Liver (tissue), 3 donors: ENCODE measurements at regions not wholly inside any gene's neighbourhood (a gene's known extent, or its start where the extent isn't known, plus 50 kb on each side); places are given as distances from the start of the nearest gene placed in this dataset.

Experiments
- MAX ChIP-seq: IDR thresholded peaks from 2 replicates; pipeline ENCODE4 v1.6.1; 2016; ENCODE audit warnings: antibody characterized with exemption
- RAD21 ChIP-seq, 2 donors: IDR thresholded peaks; 2 replicates each; pipeline ENCODE4 v1.6.1; 2016; ENCODE audit warnings: antibody characterized with exemption in 2 of 2, mild to moderate bottlenecking in 2 of 2
- RXRA ChIP-seq, 2 donors: IDR thresholded peaks; 2 replicates each; pipeline ENCODE4 v1.6.1; 2017 to 2018; ENCODE audit warnings: antibody characterized with exemption in 2 of 2, mild to moderate bottlenecking in 1 of 2
- SP1 ChIP-seq: IDR thresholded peaks from 2 replicates; pipeline ENCODE4 v1.6.1; 2018; ENCODE audit warnings: antibody characterized with exemption, mild to moderate bottlenecking
- TAF1 ChIP-seq: conservative IDR thresholded peaks from 2 replicates; pipeline ENCODE4 v1.6.1; 2016; ENCODE audit warnings: antibody characterized with exemption, mild to moderate bottlenecking
- TF ChIP-seq, protein P1 (sequence below): fragments of 150-350 bp; IDR thresholded peaks from 2 replicates; pipeline ENCODE4 v1.5.1; 2017; ENCODE audit warnings: improper control_type of control experiment, low read depth, low read length; ENCODE audit not compliant: missing input control
- TF ChIP-seq, protein P2 (sequence below): IDR thresholded peaks from 2 replicates; pipeline ENCODE4 v1.6.1; 2016; ENCODE audit warnings: antibody characterized with exemption, mild to moderate bottlenecking
- donor health status: healthy.
- donor health status: healthy.

DNA sequence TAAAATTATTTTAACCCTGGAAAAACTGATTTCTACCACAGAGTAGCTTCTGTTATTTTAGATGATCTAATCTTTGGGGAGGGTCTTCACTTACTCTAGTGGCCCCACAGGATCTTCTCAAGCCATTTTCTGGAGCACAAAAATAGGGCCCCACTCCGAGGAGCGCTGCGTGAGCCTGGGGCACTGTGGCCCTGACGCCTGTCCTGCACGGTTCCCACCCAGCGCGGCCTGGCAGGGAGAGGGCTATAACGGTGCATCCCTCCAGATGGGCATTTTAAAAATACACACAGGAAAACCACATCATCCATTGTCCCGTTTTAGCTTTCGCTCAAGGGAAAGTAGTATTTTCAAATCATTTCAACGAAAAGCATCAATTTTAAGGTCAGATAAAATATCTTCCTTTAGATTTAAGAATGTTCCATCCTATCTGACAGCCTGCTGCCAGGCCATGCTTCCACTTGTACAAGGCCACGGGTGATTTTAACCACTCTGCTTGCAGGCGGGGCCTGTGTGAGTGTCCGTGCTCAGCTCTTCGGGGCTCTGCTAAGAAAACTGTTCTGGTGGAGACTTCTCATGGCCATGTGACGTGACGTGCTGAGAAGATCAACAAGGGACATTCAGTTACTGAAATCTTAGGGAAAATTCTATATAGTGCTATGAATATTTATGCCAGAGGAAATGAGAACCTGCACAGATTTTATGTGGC lies 683.8 kb upstream of the SGCG start:
- TF ChIP-seq SP1 (no peak), RAD21 (IDR thresholded peaks at IDR 0.05) (no peak), MAX (no peak), TAF1 (no peak), RXRA (IDR thresholded peaks at IDR 0.05) (no peak)
- TF ChIP-seq, protein P1, sequence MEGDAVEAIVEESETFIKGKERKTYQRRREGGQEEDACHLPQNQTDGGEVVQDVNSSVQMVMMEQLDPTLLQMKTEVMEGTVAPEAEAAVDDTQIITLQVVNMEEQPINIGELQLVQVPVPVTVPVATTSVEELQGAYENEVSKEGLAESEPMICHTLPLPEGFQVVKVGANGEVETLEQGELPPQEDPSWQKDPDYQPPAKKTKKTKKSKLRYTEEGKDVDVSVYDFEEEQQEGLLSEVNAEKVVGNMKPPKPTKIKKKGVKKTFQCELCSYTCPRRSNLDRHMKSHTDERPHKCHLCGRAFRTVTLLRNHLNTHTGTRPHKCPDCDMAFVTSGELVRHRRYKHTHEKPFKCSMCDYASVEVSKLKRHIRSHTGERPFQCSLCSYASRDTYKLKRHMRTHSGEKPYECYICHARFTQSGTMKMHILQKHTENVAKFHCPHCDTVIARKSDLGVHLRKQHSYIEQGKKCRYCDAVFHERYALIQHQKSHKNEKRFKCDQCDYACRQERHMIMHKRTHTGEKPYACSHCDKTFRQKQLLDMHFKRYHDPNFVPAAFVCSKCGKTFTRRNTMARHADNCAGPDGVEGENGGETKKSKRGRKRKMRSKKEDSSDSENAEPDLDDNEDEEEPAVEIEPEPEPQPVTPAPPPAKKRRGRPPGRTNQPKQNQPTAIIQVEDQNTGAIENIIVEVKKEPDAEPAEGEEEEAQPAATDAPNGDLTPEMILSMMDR, result no peak
- TF ChIP-seq, protein P2, sequence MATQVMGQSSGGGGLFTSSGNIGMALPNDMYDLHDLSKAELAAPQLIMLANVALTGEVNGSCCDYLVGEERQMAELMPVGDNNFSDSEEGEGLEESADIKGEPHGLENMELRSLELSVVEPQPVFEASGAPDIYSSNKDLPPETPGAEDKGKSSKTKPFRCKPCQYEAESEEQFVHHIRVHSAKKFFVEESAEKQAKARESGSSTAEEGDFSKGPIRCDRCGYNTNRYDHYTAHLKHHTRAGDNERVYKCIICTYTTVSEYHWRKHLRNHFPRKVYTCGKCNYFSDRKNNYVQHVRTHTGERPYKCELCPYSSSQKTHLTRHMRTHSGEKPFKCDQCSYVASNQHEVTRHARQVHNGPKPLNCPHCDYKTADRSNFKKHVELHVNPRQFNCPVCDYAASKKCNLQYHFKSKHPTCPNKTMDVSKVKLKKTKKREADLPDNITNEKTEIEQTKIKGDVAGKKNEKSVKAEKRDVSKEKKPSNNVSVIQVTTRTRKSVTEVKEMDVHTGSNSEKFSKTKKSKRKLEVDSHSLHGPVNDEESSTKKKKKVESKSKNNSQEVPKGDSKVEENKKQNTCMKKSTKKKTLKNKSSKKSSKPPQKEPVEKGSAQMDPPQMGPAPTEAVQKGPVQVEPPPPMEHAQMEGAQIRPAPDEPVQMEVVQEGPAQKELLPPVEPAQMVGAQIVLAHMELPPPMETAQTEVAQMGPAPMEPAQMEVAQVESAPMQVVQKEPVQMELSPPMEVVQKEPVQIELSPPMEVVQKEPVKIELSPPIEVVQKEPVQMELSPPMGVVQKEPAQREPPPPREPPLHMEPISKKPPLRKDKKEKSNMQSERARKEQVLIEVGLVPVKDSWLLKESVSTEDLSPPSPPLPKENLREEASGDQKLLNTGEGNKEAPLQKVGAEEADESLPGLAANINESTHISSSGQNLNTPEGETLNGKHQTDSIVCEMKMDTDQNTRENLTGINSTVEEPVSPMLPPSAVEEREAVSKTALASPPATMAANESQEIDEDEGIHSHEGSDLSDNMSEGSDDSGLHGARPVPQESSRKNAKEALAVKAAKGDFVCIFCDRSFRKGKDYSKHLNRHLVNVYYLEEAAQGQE, result no peak
